ENCODE measurements at regions not wholly inside any gene's neighbourhood (a gene's known extent, or its start where the extent isn't known, plus 50 kb on each side); places are given as distances from the start of the nearest gene placed in this dataset.

DNA sequence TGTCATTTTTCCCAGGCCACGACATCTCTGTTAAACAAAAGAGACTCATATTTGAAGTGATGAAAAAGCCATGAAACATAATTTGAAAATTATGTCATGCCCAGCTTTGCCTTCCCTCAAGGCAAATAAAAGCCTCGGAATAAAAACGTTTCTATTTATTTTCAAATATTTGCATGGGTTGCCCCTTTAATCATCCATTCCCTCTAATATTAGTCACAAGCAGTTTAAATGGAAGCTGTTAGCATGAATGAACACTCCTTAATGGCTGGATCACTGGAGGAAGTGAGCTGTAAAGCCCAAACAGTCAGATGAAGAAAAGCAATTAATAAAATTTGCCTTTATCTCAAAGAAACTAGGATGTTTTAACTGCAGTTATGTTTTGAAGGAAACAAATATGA is 69.3 kb upstream of the STMND1 start:
- DNase-seq (ENCODE audit: extremely low spot score, unreplicated experiment): no peak
- TF ChIP-seq, protein P1, sequence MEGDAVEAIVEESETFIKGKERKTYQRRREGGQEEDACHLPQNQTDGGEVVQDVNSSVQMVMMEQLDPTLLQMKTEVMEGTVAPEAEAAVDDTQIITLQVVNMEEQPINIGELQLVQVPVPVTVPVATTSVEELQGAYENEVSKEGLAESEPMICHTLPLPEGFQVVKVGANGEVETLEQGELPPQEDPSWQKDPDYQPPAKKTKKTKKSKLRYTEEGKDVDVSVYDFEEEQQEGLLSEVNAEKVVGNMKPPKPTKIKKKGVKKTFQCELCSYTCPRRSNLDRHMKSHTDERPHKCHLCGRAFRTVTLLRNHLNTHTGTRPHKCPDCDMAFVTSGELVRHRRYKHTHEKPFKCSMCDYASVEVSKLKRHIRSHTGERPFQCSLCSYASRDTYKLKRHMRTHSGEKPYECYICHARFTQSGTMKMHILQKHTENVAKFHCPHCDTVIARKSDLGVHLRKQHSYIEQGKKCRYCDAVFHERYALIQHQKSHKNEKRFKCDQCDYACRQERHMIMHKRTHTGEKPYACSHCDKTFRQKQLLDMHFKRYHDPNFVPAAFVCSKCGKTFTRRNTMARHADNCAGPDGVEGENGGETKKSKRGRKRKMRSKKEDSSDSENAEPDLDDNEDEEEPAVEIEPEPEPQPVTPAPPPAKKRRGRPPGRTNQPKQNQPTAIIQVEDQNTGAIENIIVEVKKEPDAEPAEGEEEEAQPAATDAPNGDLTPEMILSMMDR (IDR thresholded peaks at IDR 0.05): no peak
- H3K4me3 Mint-ChIP-seq (ENCODE audit: unreplicated experiment): peak overlapping the region; percentile 26
- H3K36me3 Mint-ChIP-seq (ENCODE audit: unreplicated experiment): no peaks in the 10 kb centered on the region
- peak overlapping the region; percentile 88 for H3K27ac Mint-ChIP-seq (ENCODE audit: unreplicated experiment)
- H3K27me3 Mint-ChIP-seq (ENCODE audit: unreplicated experiment): no peaks in the 10 kb centered on the region
- peaks cover 19% of the 10 kb centered on the region for H3K4me1 Mint-ChIP-seq (ENCODE audit: unreplicated experiment)
- H3K9me3 Mint-ChIP-seq (ENCODE audit: unreplicated experiment): peaks cover under 1% of the 10 kb centered on the region

- Mint-ChIP-seq H3K27me3 (ENCODE audit: unreplicated experiment) (no peaks in the 10 kb centered on the region), H3K27ac (ENCODE audit: unreplicated experiment) (peak overlapping the region; percentile 88), H3K4me1 (ENCODE audit: unreplicated experiment) (peaks cover 19% of the 10 kb centered on the region), H3K9me3 (ENCODE audit: unreplicated experiment) (no peaks in the 10 kb centered on the region), H3K4me3 (ENCODE audit: unreplicated experiment) (no peak overlapping the region), H3K36me3 (ENCODE audit: unreplicated experiment) (no peaks in the 10 kb centered on the region)
- DNase-seq (ENCODE audit: extremely low spot score, unreplicated experiment): no peak
- TF ChIP-seq, protein P1 (IDR thresholded peaks at IDR 0.05): no peak
Observed at GRCh38 chr6:17031961-17032360, 69.9 kb upstream of the STMND1 start.

GRCh38 chr6:17027441-17027840 is 74.4 kb upstream of the STMND1 start:
- DNase-seq (ENCODE audit: extremely low spot score, unreplicated experiment): no peak
- Mint-ChIP-seq H3K4me3 (ENCODE audit: unreplicated experiment) (no peak overlapping the region), H3K27ac (ENCODE audit: unreplicated experiment) (no peak overlapping the region), H3K36me3 (ENCODE audit: unreplicated experiment) (no peaks in the 10 kb centered on the region), H3K9me3 (ENCODE audit: unreplicated experiment) (peaks cover 11% of the 10 kb centered on the region), H3K27me3 (ENCODE audit: unreplicated experiment) (no peaks in the 10 kb centered on the region), H3K4me1 (ENCODE audit: unreplicated experiment) (peaks cover 4% of the 10 kb centered on the region)
- TF ChIP-seq, protein P1 (IDR thresholded peaks at IDR 0.05): no peak

DNA sequence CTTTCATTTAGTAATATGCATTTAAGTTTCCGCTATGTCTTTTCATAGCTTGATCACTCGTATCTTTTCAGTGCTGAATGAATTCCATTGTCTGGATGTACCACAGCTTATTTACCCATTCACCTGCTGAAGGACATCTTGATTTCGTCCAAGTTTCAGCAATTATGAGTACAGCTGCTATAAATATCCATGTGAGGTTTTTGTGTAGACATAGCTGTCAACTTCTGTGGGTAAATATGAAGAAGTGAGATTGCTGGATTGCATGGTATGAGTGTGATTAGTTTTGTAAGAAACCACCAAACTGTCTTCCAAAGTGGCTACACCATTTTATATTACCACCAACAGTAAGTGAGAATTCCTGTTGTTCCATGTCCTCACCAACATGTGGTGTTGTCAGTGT is 79.2 kb upstream of the STMND1 start:
- Mint-ChIP-seq H3K4me1 (ENCODE audit: unreplicated experiment) (peaks cover 8% of the 10 kb centered on the region), H3K27me3 (ENCODE audit: unreplicated experiment) (no peaks in the 10 kb centered on the region), H3K9me3 (ENCODE audit: unreplicated experiment) (peaks cover 11% of the 10 kb centered on the region), H3K27ac (ENCODE audit: unreplicated experiment) (no peak overlapping the region), H3K4me3 (ENCODE audit: unreplicated experiment) (no peak overlapping the region), H3K36me3 (ENCODE audit: unreplicated experiment) (no peaks in the 10 kb centered on the region)
- no peak for DNase-seq (ENCODE audit: extremely low spot score, unreplicated experiment)
- TF ChIP-seq, protein P1 (IDR thresholded peaks at IDR 0.05): no peak

DNA sequence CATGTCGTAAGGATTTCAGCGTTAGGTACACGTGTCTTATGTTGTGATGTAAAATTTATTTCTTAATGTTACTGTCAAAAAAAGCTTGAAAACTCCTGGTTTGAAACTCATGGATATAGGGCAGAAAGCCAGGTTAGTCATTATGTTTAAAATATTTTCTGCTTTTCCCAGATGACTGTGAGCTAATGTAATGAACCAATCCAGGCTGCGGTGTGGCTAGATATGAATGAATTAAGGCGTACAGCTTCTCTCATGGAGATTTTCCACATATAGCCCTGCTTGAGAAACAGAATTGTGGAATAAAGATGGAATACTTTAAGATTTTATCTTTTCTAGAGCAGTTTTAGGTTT is 80.3 kb upstream of the STMND1 start:
- no peaks in the 10 kb centered on the region for H3K36me3 Mint-ChIP-seq (ENCODE audit: unreplicated experiment)
- TF ChIP-seq, protein P1 (IDR thresholded peaks at IDR 0.05): no peak
- H3K9me3 Mint-ChIP-seq (ENCODE audit: unreplicated experiment): peaks cover 11% of the 10 kb centered on the region
- H3K4me1 Mint-ChIP-seq (ENCODE audit: unreplicated experiment): peaks cover 8% of the 10 kb centered on the region
- H3K27ac Mint-ChIP-seq (ENCODE audit: unreplicated experiment): no peak overlapping the region
- no peak overlapping the region for H3K4me3 Mint-ChIP-seq (ENCODE audit: unreplicated experiment)
- no peak for DNase-seq (ENCODE audit: extremely low spot score, unreplicated experiment)
- no peaks in the 10 kb centered on the region for H3K27me3 Mint-ChIP-seq (ENCODE audit: unreplicated experiment)
